Body of pancreas (tissue), 4 donors: ENCODE measurements at regions not wholly inside any gene's neighbourhood (a gene's known extent, or its start where the extent isn't known, plus 50 kb on each side); places are given as distances from the start of the nearest gene placed in this dataset.

Source experiments
- POLR2A ChIP-seq, 3 donors: fragments of 450-650 bp; IDR thresholded peaks; one replicate each; pipeline ENCODE4 v1.6.1; 2016; ENCODE audit warnings: antibody characterized with exemption in 3 of 3, mild to moderate bottlenecking in 2 of 3
- TF ChIP-seq, protein P1 (sequence below), 7 experiments: fragments of 450-650 bp in 4 of 7; fragments of 200-600 bp in 3 of 7; sonication (generic) in 3 of 7; IDR thresholded peaks; one replicate each; pipeline ENCODE4 v1.5.1; 2016 to 2019; ENCODE audit warnings: antibody characterized with exemption in 7 of 7

DNA sequence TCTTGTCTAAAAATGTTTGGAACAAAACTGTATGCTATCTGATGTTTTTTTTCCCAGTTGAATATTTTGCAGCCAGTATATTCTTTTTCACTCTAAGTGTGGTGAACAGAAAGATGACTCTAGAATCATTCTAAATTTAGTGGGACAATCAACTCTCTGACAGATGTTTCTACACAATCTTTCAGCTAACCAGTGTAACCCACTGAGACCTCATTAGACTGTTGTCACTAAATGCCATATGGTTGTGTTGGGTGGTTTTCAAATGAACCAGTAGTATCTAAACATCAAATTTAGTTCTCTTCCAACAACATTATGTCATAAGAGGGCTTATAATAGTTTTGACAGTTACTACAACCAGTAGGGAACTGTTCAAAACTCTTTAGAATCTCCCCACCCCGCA, 129.6 kb upstream of the PRLR start:
- TF ChIP-seq, protein P1, sequence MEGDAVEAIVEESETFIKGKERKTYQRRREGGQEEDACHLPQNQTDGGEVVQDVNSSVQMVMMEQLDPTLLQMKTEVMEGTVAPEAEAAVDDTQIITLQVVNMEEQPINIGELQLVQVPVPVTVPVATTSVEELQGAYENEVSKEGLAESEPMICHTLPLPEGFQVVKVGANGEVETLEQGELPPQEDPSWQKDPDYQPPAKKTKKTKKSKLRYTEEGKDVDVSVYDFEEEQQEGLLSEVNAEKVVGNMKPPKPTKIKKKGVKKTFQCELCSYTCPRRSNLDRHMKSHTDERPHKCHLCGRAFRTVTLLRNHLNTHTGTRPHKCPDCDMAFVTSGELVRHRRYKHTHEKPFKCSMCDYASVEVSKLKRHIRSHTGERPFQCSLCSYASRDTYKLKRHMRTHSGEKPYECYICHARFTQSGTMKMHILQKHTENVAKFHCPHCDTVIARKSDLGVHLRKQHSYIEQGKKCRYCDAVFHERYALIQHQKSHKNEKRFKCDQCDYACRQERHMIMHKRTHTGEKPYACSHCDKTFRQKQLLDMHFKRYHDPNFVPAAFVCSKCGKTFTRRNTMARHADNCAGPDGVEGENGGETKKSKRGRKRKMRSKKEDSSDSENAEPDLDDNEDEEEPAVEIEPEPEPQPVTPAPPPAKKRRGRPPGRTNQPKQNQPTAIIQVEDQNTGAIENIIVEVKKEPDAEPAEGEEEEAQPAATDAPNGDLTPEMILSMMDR (IDR thresholded peaks at IDR 0.05), result no peak
- TF ChIP-seq POLR2A (IDR thresholded peaks at IDR 0.05), result no peak
